H1 (cell line): ENCODE measurements at regions not wholly inside any gene's neighbourhood (a gene's known extent, or its start where the extent isn't known, plus 50 kb on each side); places are given as distances from the start of the nearest gene placed in this dataset.

Experiments used
- CTCF ChIA-PET: fragments of 300-600 bp; sonication (Branson Sonifier 250); formaldehyde crosslinking; loops from one replicate; lab custom pipeline; 2021; ENCODE audit not compliant: partially characterized antibody; lab: Charles Lee
- POLR2A ChIA-PET: fragments of 300-600 bp; sonication (Branson Sonifier 250); formaldehyde crosslinking; loops from one replicate; lab custom pipeline; 2021; ENCODE audit warnings: inconsistent platforms; ENCODE audit not compliant: partially characterized antibody; lab: Charles Lee
- DNase-seq, 2 experiments: peaks; one replicate each; pipeline versions ENCODE4 v3.0.0 to v3.0.0-alpha.2; 2010 to 2022; ENCODE audit warnings: low spot score in 2 of 2, low read depth in 1 of 2, mixed read lengths in 1 of 2
- FAIRE-seq: peaks from 2 replicates; lab custom pipeline; 2011; peaks lifted over from hg19 to GRCh38; lab: Jason Lieb, UNC
- H2AFZ ChIP-seq: 2 replicates; pipeline ENCODE4 v1.8.1; 2012; ENCODE audit warnings: low read length, inconsistent platforms
- H2AK5ac ChIP-seq: 2 replicates; pipeline ENCODE4 v1.6.1; 2013; ENCODE audit warnings: low read depth, low read length
- H2BK120ac ChIP-seq: replicated peaks from 2 replicates; pipeline ENCODE3; 2013; ENCODE audit warnings: low read depth, low read length, inconsistent platforms
- H2BK12ac ChIP-seq: 2 replicates; pipeline ENCODE4 v1.6.1; 2013; ENCODE audit warnings: low read depth, low read length
- H2BK15ac ChIP-seq: 2 replicates; pipeline ENCODE4 v1.6.1; 2013; ENCODE audit warnings: low read length
- H2BK20ac ChIP-seq: 2 replicates; pipeline ENCODE4 v1.6.1; 2013; ENCODE audit warnings: low read length
- H2BK5ac ChIP-seq: 2 replicates; pipeline ENCODE4 v1.6.1; 2013; ENCODE audit warnings: low read depth, low read length
- H3K14ac ChIP-seq: 2 replicates; pipeline ENCODE4 v1.6.1; 2013; ENCODE audit warnings: inconsistent platforms; ENCODE audit not compliant: insufficient read length
- H3K18ac ChIP-seq: 2 replicates; pipeline ENCODE4 v1.6.1; 2013; ENCODE audit warnings: low read length; ENCODE audit errors: extremely low read depth
- H3K23ac ChIP-seq: 2 replicates; pipeline ENCODE4 v1.6.1; 2013; ENCODE audit warnings: inconsistent platforms; ENCODE audit not compliant: insufficient read length
- H3K23me2 ChIP-seq: 2 replicates; pipeline ENCODE4 v1.6.1; 2013; ENCODE audit warnings: low read depth, low read length
- H3K27ac ChIP-seq: 2 replicates; pipeline ENCODE4 v1.6.1; 2011; ENCODE audit warnings: low read depth, low read length, inconsistent platforms
- H3K27me3 ChIP-seq, 4 experiments: replicated peaks in 1 of 4; 1 replicate in 1 of 4; 2 replicates in 3 of 4; pipeline versions ENCODE4 v1.6.1 to v1.8.1; 2011 to 2013; ENCODE audit warnings: low read length in 3 of 4, mild to moderate bottlenecking in 3 of 4, inconsistent platforms in 2 of 4, mixed read lengths in 2 of 4, moderate library complexity in 1 of 4; ENCODE audit not compliant: control insufficient read depth in 3 of 4, insufficient read depth in 3 of 4; ENCODE audit errors: extremely low read depth in 1 of 4
- H3K36me3 ChIP-seq, 4 experiments: 2 replicates each; pipeline versions ENCODE4 v1.6.1 to v1.8.1; 2011 to 2013; ENCODE audit warnings: mild to moderate bottlenecking in 4 of 4, low read length in 3 of 4, moderate library complexity in 2 of 4, control low read depth in 1 of 4, inconsistent platforms in 1 of 4; ENCODE audit not compliant: insufficient read depth in 4 of 4, control insufficient read depth in 2 of 4
- H3K4ac ChIP-seq: replicated peaks from 2 replicates; pipeline ENCODE3; 2013; ENCODE audit warnings: low read length, low read depth, mixed read lengths, inconsistent platforms; ENCODE audit not compliant: insufficient read length
- H3K4me1 ChIP-seq, 4 experiments: replicated peaks in 1 of 4; 1 replicate in 1 of 4; 2 replicates in 3 of 4; pipeline versions ENCODE4 v1.6.1 to v1.8.1; 2011 to 2013; ENCODE audit warnings: low read length in 3 of 4, inconsistent platforms in 2 of 4, mixed read lengths in 1 of 4; ENCODE audit not compliant: insufficient read depth in 4 of 4, control insufficient read depth in 3 of 4
- H3K4me2 ChIP-seq, 2 experiments: 2 replicates each; pipeline versions ENCODE4 v1.6.1 to v1.8.1; 2011 to 2013; ENCODE audit warnings: low read depth in 2 of 2, low read length in 2 of 2, control low read depth in 1 of 2, inconsistent platforms in 1 of 2, mild to moderate bottlenecking in 1 of 2; ENCODE audit not compliant: insufficient read depth in 1 of 2
- H3K4me3 ChIP-seq, 4 experiments: fragments of 200-600, 300-600 bp in 1 of 4; sonication (generic), shearing (Covaris generic), sonication (Bioruptor Twin) in 1 of 4; 2 replicates each; pipeline versions ENCODE4 v1.5.1 to v1.8.1; 2011 to 2016; ENCODE audit warnings: low read length in 4 of 4, low read depth in 3 of 4, control low read depth in 2 of 4, inconsistent platforms in 2 of 4, mild to moderate bottlenecking in 2 of 4, mixed read lengths in 1 of 4, moderate library complexity in 1 of 4; ENCODE audit not compliant: insufficient read depth in 2 of 4; ENCODE audit errors: extremely low read depth in 1 of 4
- H3K56ac ChIP-seq: replicated peaks from 2 replicates; pipeline ENCODE3; 2013; ENCODE audit warnings: low read depth, mild to moderate bottlenecking, mixed read lengths, low read length, inconsistent platforms; ENCODE audit not compliant: insufficient read length
- H3K79me1 ChIP-seq: 2 replicates; pipeline ENCODE4 v1.6.1; 2013; ENCODE audit warnings: low read depth, low read length, control low read depth
- H3K79me2 ChIP-seq, 2 experiments: 2 replicates each; pipeline versions ENCODE4 v1.6.1 to v1.8.1; 2012 to 2013; ENCODE audit warnings: low read length in 2 of 2, mild to moderate bottlenecking in 2 of 2, inconsistent platforms in 1 of 2; ENCODE audit not compliant: insufficient read depth in 2 of 2, control insufficient read depth in 1 of 2
- H3K9ac ChIP-seq, 4 experiments: replicated peaks in 1 of 4; 1 replicate in 1 of 4; 2 replicates in 3 of 4; pipeline versions ENCODE4 v1.6.1 to v1.8.1; 2011 to 2013; ENCODE audit warnings: low read depth in 3 of 4, low read length in 3 of 4, control low read depth in 2 of 4, mild to moderate bottlenecking in 2 of 4, moderate library complexity in 2 of 4, inconsistent platforms in 1 of 4; ENCODE audit errors: extremely low read depth in 1 of 4
- H3K9me3 ChIP-seq, 2 experiments: 2 replicates each; pipeline versions ENCODE4 v1.6.1 to v1.8.1; 2012 to 2013; ENCODE audit warnings: mild to moderate bottlenecking in 2 of 2, moderate library complexity in 2 of 2, control low read depth in 1 of 2, inconsistent platforms in 1 of 2, low read depth in 1 of 2, low read length in 1 of 2, mixed read lengths in 1 of 2; ENCODE audit not compliant: insufficient read depth in 2 of 2
- H4K20me1 ChIP-seq, 2 experiments: replicated peaks in 1 of 2; 2 replicates each; pipeline versions ENCODE3 to v1.8.1; 2011 to 2013; ENCODE audit warnings: inconsistent platforms in 2 of 2, low read length in 2 of 2, mild to moderate bottlenecking in 1 of 2; ENCODE audit not compliant: insufficient read depth in 2 of 2, control insufficient read depth in 1 of 2
- H4K5ac ChIP-seq: 2 replicates; pipeline ENCODE4 v1.6.1; 2013; ENCODE audit warnings: low read length, low read depth, mixed read lengths, inconsistent platforms; ENCODE audit not compliant: insufficient read length
- H4K8ac ChIP-seq: 2 replicates; pipeline ENCODE4 v1.8.0; 2013; ENCODE audit warnings: mild to moderate bottlenecking, moderate library complexity, low read length, inconsistent platforms; ENCODE audit not compliant: insufficient read depth; ENCODE audit errors: extremely low read depth
- H4K91ac ChIP-seq: replicated peaks from 2 replicates; pipeline ENCODE3; 2013; ENCODE audit warnings: low read length, mixed read lengths, inconsistent platforms; ENCODE audit not compliant: insufficient read length
- GTF2F1 ChIP-seq: IDR thresholded peaks from 2 replicates; pipeline ENCODE4 v1.6.1; 2012; ENCODE audit warnings: low read depth, low read length, improper control_type of control experiment, borderline replicate concordance
- RBBP5 ChIP-seq: IDR thresholded peaks from 2 replicates; pipeline ENCODE4 v1.7.1; 2012; ENCODE audit warnings: low read depth, mild to moderate bottlenecking, inconsistent platforms, low read length, moderate library complexity, borderline replicate concordance
- TEAD4 ChIP-seq: IDR thresholded peaks from 2 replicates; pipeline ENCODE4 v1.6.1; 2012; ENCODE audit warnings: low read depth, low read length, inconsistent platforms, mixed read lengths
- WGBS, 2 experiments: shearing (Covaris generic) in 1 of 2; methylation state at CpG; one replicate each; pipeline versions ENCODE4 v1.1.6 to v1.1.7; 2013 to 2015; ENCODE audit warnings: low lambda C conversion rate in 2 of 2, mixed read lengths in 2 of 2, inconsistent platforms in 1 of 2, low coverage in 1 of 2, missing lambda C conversion rate in 1 of 2; ENCODE audit not compliant: insufficient replicate concordance in 2 of 2, insufficient coverage in 1 of 2, insufficient read length in 1 of 2; ENCODE audit errors: extremely low coverage in 1 of 2, missing lambda C conversion rate in 1 of 2; 5-methylcytosine and 5-hydroxymethylcytosine counted together

GRCh38 chr5:73306741-73307275 lies 133.8 kb downstream of the TMEM174 start:
- Histone ChIP-seq H3K14ac (no peak overlapping the region), H2AK5ac (no peak overlapping the region), H2AFZ (no peak overlapping the region), H3K4me1 (peaks cover 0 to 9% (median 3%) of the 10 kb centered on the region in 4 experiments; a peak in 4 of 7 replicates), H3K27ac (no peak overlapping the region), H3K18ac (no peak overlapping the region), H3K27me3 (peaks cover 34 to 83% (median 80%) of the 10 kb centered on the region in 4 experiments), H3K4me2 (no peak overlapping the region), H2BK20ac (no peak overlapping the region), H2BK120ac (no peak overlapping the region), H3K23ac (no peak overlapping the region), H4K20me1 (peaks cover 0 to 2% of the 10 kb centered on the region in 2 experiments), H3K56ac (no peak overlapping the region), H2BK15ac (no peak overlapping the region), H2BK5ac (no peak overlapping the region), H3K79me2 (no peaks in the 10 kb centered on the region), H4K8ac (no peak overlapping the region), H2BK12ac (no peak overlapping the region), H3K4me3 (no peak overlapping the region), H3K36me3 (peaks cover 0 to 3% (median 0%) of the 10 kb centered on the region in 4 experiments; a peak in 1 of 8 replicates), H3K9me3 (no peaks in the 10 kb centered on the region), H4K91ac (no peak overlapping the region), H3K4ac (no peak overlapping the region), H3K79me1 (no peaks in the 10 kb centered on the region), H3K9ac (no peak overlapping the region), H4K5ac (no peak overlapping the region), H3K23me2 (peaks cover 9% of the 10 kb centered on the region)
- ChIA-PET CTCF (interaction anchor here (0.9 to 6.3 kb wide), 8 partner anchors 11 to 115 kb away, joined by 3 to 53 read pairs (median 4); no protein-coding TSS in a partner anchor), POLR2A (no interaction called here)
- TF ChIP-seq GTF2F1 (no peak), TEAD4 (no peak), RBBP5 (no peak)
- FAIRE-seq (no peak), DNase-seq (no peak)
- 82% methylated on average over 7 of the region's 7 CpGs; no CpG with 5 or more reads in 1 of the 2 experiments for WGBS, 2 experiments
